Ecto neural progenitor cell (in vitro differentiated cells): ENCODE measurements at regions not wholly inside any gene's neighbourhood (a gene's known extent, or its start where the extent isn't known, plus 50 kb on each side); places are given as distances from the start of the nearest gene placed in this dataset.

ENCODE experiments used
- DNase-seq: peaks from one replicate; pipeline ENCODE4 v3.0.0-alpha.2; 2018; ENCODE audit warnings: low spot score

DNA sequence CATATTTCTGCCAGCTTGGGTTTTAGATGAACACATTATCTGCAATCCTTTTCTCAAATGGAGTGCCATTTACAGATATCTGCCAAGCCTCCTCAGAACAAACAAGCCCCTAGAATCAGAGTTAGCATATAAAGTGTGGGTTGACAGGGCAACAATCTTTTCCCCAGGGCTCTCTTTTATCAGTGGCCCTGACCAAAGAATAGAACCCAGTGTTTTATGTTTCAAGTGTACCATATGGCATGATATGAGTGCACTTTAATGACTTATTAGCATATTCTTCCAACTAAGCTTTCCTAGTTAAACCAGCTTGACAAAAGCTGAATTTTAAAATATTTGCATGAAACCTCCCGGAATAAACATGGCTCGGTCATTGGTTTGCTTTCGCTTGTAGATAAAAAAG lies 57.3 kb downstream of the EVX1 start:
- no peak for DNase-seq

DNA sequence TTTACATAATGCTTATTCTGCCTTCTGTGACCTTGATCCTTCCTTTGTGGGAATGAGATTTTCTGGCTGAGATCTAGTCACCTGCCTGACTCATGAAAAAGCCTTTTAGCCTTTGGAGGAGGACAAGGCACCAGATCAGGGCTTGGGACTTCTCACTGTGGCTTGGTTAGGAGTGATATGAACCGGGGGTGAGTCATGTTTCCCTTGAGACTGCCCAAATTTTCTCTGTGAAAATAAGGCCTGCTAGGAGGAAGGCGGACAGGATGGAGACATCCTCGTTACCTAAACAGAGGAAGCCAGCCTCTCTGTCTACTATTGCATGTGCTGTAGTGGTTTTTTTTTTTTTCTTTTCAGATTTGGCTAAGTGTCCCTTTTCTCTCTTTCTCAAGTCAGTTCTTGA lies 57.8 kb downstream of the EVX1 start:
- no peak for DNase-seq

DNA sequence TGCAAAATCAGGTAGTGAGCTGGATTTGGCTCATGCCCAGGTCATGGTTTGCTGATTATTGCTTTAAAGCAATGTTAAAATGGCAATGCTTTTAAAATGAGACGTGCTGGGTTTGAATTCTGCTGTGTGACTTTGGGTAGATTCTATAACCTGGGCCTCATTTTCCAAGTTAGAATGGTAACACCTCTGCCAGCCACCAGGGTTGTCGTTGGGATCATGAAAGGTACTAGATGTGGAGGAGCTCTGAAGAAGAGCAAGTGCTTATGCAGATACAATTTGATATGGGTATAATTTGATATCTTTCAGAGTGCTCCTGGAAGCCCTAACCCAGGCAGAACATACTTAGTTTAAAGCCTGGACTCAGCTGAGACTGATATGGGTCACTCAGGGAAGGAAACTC lies 60.0 kb downstream of the EVX1 start:
- no peak for DNase-seq

DNA sequence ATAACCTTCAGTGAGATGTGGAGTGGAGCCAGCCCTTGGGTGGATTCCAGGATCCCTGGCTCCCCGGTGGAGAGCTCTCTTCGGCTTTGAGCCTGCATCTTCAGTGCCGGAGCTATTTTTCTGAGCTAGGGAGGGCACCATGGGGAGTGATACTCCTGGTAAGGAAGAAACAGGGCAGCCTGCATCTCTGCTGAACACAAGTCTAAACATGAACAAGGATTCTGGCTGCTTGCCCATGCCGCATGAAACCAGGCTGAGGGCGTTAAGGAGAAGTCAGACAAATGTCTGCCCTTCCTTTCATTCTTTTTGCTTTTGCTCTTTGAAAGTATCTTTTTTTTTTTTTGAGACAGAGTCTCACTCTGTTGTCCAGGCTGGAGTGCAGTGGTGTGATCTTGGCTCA lies 60.4 kb downstream of the EVX1 start:
- no peak for DNase-seq

DNA sequence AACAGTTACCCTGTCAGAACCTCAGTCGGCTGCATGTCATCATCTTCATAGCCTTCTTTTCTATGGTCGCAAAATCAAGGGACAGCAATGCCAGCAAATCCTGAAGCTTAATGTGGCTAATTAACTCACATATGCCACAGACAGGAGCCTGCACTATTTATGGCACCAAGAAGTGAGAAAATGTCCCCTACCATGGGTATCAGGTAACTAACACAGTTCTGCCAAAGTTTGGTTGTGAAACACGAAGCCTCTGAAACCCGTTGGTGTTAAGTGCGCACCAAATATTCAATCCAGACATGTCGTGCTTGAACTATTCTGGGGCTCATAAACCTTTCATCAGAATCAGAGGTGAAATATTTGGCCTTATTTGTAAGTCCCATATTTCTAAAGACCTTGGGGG lies 63.3 kb downstream of the EVX1 start:
- DNase-seq: no peak

DNA sequence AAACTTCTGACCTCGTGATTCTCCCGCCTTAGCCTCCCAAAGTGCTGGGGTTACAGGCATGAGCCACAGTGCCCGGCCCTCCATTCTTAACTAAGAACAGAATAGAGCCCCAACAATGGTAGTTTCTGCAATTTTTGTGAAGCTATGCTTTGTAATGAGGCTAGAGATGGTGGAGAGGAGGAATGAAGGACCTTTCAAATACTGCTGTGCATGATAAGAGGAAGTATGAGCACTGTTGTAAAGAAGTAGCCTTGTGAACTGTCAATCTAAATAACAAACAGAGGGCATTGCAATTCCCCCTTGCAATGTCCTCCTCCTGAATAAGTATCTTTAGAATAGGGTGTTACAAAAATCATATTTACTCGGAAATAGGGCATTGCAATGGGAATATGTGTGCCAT lies 70.2 kb downstream of the EVX1 start:
- DNase-seq: no peak

GRCh38 chr7:27314111-27314510 lies 71.5 kb downstream of the EVX1 start:
- no peak for DNase-seq

DNA sequence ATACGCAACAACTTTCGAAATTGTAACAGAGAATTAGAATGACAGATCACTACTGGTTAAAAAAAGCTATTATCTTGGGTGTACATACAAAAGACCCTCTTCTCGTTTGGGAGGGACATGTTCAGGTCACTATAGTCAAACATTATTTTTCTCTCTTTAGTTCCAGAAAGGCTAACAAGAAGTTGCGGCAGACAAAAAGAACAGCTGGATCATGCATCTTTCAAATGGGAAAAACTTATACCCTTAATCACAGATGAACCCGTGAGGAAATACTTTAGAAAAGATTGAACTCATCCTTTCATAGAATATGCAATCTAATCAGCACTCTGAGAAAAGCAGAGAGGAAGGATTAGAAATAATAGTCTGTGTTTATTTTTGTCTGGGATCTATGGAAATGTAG lies 72.5 kb downstream of the EVX1 start:
- no peak for DNase-seq

DNA sequence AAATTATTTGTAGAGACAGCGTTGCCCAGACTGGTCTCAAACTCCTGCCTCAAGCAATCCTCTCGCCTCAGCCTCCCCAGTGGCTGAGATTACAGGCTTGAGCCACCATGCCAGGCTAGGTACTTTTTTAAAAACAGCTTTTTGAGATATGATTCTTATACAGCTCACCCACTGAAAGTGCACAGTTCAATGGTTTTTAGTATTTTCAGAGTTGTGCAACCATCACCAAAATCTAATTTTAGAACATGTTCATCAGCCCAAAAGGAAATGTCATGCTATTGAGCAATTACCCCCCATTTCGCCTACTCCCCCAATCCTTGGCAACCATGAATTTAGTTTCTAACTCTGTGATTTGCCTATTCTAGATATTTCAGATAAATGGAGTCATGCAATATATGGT lies 73.7 kb downstream of the EVX1 start:
- no peak for DNase-seq

DNA sequence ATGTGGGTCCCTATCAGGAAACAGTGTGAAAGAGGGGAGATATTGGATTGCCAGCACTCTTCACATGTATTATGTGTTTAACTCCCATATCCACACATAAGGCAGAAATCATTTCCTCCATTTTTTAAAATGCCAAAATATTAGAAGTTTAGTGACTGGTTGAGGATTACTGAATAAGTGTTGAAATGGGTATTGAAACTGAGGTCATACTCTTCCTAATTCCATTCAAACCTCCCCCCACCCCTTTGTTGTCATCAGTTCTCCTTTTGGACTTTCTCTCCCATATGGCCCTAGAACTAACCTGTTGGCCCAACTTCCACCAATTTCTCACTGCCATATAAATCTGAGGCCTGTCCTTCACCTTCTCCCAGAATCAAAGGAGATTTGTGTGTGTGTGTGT lies 81.6 kb downstream of the EVX1 start:
- no peak for DNase-seq

DNA sequence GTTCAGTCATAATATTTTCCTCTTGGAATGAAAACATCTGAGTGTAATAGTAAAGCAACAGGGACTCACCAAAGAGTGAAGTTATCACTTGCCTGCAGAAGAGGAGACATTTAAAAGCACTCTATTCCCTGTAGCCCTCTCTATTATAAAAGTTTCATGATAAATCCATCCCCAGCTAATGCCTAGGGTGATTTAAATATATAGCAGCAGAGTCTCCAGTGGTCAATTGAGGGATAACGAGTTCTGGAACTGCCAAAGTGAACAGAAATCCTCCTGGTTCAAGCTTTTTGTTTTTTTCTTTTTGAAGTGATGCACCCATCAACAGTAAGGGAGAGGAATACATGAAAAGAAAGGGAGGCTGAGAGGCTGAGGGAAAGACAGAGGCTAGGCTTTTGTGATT lies 87.3 kb downstream of the EVX1 start:
- DNase-seq: no peak

DNA sequence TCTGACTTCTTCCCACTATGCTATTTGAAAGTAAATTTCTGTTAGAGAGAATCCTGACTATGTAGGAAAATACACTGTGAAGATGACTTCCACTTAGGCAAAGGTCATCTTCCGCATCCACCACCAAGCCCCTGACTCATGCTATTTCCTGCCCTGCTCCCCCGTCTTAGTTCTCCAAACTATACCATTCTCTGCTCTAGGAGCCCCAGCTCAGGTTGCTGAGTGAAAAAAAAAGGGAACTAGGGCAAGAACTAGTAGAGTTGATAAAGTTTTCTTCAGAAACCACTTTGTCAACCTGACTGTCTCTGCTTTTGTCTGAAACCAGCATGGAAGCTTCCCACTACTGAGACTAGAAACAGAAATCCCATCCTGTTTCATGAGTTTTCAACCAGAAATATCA lies 96.9 kb downstream of the EVX1 start:
- no peak for DNase-seq

DNA sequence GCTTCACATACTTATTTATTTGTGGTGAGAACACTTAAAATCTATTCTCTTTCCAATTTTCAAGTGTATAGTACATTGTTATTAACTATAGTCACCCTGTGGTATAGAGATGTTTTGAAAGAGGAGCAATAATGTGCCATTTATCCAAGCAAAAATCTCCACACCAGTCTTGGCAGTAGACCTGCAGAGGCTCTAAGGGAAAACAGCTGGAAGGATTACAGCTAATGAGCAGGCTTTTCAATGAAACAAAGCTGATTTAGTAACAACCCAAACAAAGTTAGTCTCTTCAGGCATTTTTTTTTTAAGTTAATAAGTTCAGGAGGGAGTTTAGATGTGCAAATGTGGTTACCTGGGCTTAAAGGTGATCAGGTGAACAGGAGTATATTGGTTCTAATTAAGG lies 101.9 kb downstream of the EVX1 start:
- no peak for DNase-seq

- no peak for DNase-seq
Measured at GRCh38 chr7:27345164-27345887, 102.7 kb downstream of the EVX1 start.

- no peak for DNase-seq
Measured at GRCh38 chr7:27345997-27346396, 103.4 kb downstream of the EVX1 start.

DNA sequence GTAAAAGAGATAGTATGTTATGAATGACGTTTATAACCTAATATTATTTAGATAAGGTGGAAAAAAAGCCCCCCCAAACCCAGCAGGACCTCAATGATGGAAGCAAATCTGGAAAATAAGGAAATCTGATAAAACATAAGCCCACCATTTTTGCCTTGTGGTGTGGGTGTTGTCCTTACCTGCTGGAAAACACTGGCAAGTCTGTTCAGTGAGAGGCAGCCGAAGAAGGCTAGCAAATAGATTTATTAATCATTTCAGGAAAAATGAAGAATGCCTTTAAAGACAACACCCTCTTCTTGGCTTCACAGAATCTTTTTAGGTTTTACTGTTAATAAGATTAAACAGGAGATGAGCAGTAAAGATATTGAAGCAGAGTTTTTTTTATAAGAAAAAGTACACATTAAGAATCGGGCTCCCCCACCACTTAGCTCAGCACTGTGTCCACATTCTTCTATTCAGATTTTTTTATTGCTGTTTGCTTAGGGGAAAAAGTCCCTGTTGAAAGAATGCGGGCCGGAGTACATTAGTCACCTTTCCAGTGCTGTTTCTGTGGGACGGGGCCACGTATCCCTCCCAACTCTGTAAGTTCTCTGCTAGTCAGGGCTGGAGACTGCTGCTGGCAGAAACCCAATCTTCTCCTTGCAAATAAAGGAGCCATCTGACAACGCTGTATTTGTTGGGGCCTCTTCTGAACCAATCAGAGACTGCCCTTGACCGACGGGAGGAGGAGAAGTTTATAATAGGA lies 104.1 kb downstream of the EVX1 start:
- DNase-seq: no peak

DNA sequence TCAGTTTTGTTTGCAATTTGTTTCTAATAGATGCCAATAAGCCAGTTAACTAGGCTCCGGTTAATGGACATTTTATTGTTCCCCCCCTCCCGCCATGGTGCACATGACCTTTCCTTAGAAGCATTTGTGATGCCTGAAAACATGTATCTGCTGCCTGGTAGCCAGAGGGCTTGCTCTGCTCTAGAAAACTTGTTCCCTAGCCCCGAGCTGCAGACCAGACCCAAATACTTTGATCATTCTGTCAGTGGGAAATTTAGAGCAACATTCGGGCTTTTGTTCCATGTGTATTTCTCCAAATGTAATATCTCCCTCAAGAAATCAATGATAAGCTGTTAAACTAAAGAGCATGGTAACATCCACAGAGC lies 104.7 kb downstream of the EVX1 start:
- no peak for DNase-seq

DNA sequence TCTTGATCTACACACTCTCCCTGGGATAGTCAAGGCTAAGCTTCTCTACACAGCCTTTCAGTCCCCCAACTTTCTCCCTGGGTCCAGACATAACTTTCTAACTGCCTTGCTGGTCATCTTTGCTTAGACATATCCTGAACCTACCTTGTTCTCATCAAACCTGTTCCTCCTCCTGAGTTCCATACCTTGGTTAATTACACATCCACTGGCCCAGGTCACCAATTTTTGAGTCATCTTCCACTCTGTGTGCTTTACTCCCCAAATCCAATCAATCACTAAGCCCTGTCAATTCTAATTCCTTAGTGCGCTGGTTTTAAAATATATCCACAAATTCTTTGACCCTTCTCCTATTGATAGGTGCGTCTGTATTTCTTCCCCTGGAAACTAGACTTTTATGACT lies 107.0 kb downstream of the EVX1 start:
- DNase-seq: no peak

GRCh38 chr7:27351137-27351536 lies 108.5 kb downstream of the EVX1 start:
- no peak for DNase-seq

GRCh38 chr7:27351786-27352185 lies 109.2 kb downstream of the EVX1 start:
- no peak for DNase-seq

DNA sequence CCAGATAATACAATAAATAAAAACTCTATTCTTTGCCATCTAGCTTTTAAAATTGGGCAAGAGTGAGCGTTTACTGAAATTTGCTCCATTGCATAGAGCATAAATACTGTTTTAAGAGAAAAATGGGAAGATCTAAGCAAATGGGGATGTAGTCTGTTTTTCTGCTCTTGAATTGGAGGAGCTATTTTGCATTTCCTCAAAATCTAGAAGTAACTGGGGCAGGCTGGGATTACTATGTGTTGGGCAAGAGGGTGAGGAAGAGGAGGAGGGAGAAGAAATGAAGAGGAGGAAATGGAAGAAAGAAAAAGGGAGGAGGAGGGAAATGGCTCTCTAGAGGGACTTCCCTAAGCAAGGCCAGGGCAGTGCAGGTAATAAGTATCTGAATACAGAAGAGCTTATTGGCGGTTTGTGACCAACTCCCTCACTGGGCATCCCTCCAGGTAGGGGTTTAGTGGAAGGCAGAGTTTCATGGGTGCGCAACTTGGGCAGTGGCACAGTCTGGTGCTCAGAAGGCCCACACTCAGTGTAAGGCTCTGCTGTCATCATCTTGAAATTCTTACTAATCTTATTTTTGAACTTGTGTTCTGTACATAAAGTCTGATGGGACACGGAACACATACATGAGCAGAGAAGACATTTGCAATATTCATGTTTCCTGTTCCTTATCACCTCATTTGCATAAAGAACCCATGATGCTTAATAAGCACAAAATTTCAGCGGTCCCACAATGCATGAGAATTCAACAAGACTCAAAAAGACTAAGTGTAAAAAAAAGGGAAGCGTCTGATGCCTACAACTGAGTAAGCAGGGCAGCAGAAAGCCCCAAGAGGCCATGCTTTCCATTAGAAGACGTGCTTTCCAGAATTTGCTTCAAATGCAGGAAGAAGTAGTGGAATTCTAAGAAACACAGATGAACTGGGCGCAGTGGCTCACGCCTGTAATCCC lies 116.9 kb downstream of the EVX1 start:
- DNase-seq: no peak

- no peak for DNase-seq
Measured at GRCh38 chr7:27361522-27361921, 118.9 kb downstream of the EVX1 start.

DNA sequence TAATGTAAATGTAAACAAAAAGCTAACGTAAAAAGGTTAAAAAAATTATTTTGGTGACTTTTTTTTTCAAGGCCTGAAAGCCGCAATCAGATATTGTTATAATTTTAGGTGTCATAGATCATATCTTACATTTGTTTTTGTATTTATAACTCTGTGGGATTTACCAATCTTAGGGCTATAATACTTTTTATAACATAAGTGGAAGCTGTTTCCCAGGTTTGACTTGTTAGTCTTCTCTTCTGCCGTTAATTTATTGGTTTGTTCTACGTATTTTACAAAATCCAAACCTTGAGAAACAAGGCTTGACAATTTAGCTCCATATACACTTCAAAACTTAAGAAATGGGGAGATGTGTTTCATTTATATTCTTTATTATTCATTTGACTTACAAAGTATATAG lies 119.4 kb downstream of the EVX1 start:
- no peak for DNase-seq
